Adrenal gland (tissue), 5 donors: ENCODE measurements at regions not wholly inside any gene's neighbourhood (a gene's known extent, or its start where the extent isn't known, plus 50 kb on each side); places are given as distances from the start of the nearest gene placed in this dataset.

Source experiments
- POLR2A ChIP-seq, 2 donors: fragments of 450-650 bp; IDR thresholded peaks; one replicate each; pipeline ENCODE4 v1.6.1; 2017; ENCODE audit warnings: antibody characterized with exemption in 2 of 2, mild to moderate bottlenecking in 2 of 2, moderate library complexity in 1 of 2
- TF ChIP-seq, protein P1 (sequence below), 6 experiments: fragments of 450-650 bp in 4 of 6; fragments of 200-600 bp in 2 of 6; sonication (generic) in 1 of 6; IDR thresholded peaks; 1 replicate in 5 of 6; 2 replicates in 1 of 6; pipeline versions ENCODE4 v1.5.1 to v1.8.0; 2016 to 2021; ENCODE audit warnings: antibody characterized with exemption in 6 of 6, mild to moderate bottlenecking in 2 of 6, moderate library complexity in 1 of 6
- donor health status: DM: no; HTN: no; CAD: no.

- TF ChIP-seq, protein P1, sequence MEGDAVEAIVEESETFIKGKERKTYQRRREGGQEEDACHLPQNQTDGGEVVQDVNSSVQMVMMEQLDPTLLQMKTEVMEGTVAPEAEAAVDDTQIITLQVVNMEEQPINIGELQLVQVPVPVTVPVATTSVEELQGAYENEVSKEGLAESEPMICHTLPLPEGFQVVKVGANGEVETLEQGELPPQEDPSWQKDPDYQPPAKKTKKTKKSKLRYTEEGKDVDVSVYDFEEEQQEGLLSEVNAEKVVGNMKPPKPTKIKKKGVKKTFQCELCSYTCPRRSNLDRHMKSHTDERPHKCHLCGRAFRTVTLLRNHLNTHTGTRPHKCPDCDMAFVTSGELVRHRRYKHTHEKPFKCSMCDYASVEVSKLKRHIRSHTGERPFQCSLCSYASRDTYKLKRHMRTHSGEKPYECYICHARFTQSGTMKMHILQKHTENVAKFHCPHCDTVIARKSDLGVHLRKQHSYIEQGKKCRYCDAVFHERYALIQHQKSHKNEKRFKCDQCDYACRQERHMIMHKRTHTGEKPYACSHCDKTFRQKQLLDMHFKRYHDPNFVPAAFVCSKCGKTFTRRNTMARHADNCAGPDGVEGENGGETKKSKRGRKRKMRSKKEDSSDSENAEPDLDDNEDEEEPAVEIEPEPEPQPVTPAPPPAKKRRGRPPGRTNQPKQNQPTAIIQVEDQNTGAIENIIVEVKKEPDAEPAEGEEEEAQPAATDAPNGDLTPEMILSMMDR (IDR thresholded peaks at IDR 0.05), result no peak
- TF ChIP-seq POLR2A (IDR thresholded peaks at IDR 0.05), result no peak
Measured at GRCh38 chr20:30922129-30922528, 335.3 kb upstream of the DEFB115 start.
